GM12875 (cell line): ENCODE measurements at regions not wholly inside any gene's neighbourhood (a gene's known extent, or its start where the extent isn't known, plus 50 kb on each side); places are given as distances from the start of the nearest gene placed in this dataset.

Experiments
- H3K4me3 ChIP-seq: one replicate; pipeline ENCODE4 v1.5.1; 2011; ENCODE audit warnings: low read depth, low read length, control low read depth
- CTCF ChIP-seq: IDR thresholded peaks from 2 replicates; pipeline ENCODE4 v1.5.1; 2011; ENCODE audit warnings: low read depth, mild to moderate bottlenecking, control low read depth, inconsistent platforms, low read length, moderate library complexity, borderline replicate concordance; ENCODE audit not compliant: insufficient read depth

- no peak for TF ChIP-seq CTCF
- no peak overlapping the region for H3K4me3 ChIP-seq
These were observed 779.4 kb upstream of the PCDH9 start for GRCh38 chr13:68009546-68009945.

- no peak for TF ChIP-seq CTCF
- no peak overlapping the region for H3K4me3 ChIP-seq
These were observed 777.4 kb upstream of the PCDH9 start for GRCh38 chr13:68007576-68007975.

- TF ChIP-seq CTCF = no peak
- H3K4me3 ChIP-seq = no peak overlapping the region
These were observed 766.0 kb upstream of the PCDH9 start for GRCh38 chr13:67996101-67996500.

GRCh38 chr13:67990868-67991267, 760.7 kb upstream of the PCDH9 start:
- TF ChIP-seq CTCF = no peak
- no peak overlapping the region for H3K4me3 ChIP-seq

GRCh38 chr13:67986234-67986633, 756.1 kb upstream of the PCDH9 start:
- TF ChIP-seq CTCF = no peak
- no peak overlapping the region for H3K4me3 ChIP-seq

- no peak overlapping the region for H3K4me3 ChIP-seq
- no peak for TF ChIP-seq CTCF
These were observed 746.9 kb upstream of the PCDH9 start for GRCh38 chr13:67977066-67977465.

GRCh38 chr13:67971291-67971690, 741.2 kb upstream of the PCDH9 start:
- H3K4me3 ChIP-seq = no peak overlapping the region
- TF ChIP-seq CTCF = no peak
